HG02571 (cell line): ENCODE measurements at regions not wholly inside any gene's neighbourhood (a gene's known extent, or its start where the extent isn't known, plus 50 kb on each side); places are given as distances from the start of the nearest gene placed in this dataset.

Experiments used
- ATAC-seq: cut with Tn5 transposase; IDR thresholded peaks from one replicate; pipeline ENCODE4 v1.9.1; 2021; ENCODE audit warnings: mild to moderate bottlenecking, moderate library complexity; ENCODE audit not compliant: unreplicated experiment

- no peak for ATAC-seq
Measured at GRCh38 chr3:27591312-27592210, 107.4 kb upstream of the SLC4A7 start.

- no peak for ATAC-seq
Measured at GRCh38 chr3:27590437-27591298, 106.5 kb upstream of the SLC4A7 start.

- ATAC-seq = no peak
Measured at GRCh38 chr3:27589795-27590194, 105.6 kb upstream of the SLC4A7 start.

GRCh38 chr3:27585429-27585828, 101.2 kb upstream of the SLC4A7 start:
- no peak for ATAC-seq

- ATAC-seq = no peak
Measured at GRCh38 chr3:27584874-27585273, 100.7 kb upstream of the SLC4A7 start.

GRCh38 chr3:27581852-27582251, 97.7 kb upstream of the SLC4A7 start:
- ATAC-seq = no peak

GRCh38 chr3:27578032-27578431, 93.8 kb upstream of the SLC4A7 start:
- no peak for ATAC-seq

GRCh38 chr3:27577504-27577903, 93.3 kb upstream of the SLC4A7 start:
- no peak for ATAC-seq

- no peak for ATAC-seq
Measured at GRCh38 chr3:27576171-27576570, 92.0 kb upstream of the SLC4A7 start.

GRCh38 chr3:27575499-27575898, 91.3 kb upstream of the SLC4A7 start:
- ATAC-seq = no peak

- no peak for ATAC-seq
Measured at GRCh38 chr3:27574438-27574795, 90.2 kb upstream of the SLC4A7 start.

- ATAC-seq = no peak
Measured at GRCh38 chr3:27573780-27574437, 89.7 kb upstream of the SLC4A7 start.

GRCh38 chr3:27573138-27573537, 89.0 kb upstream of the SLC4A7 start:
- no peak for ATAC-seq

- ATAC-seq = no peak
Measured at GRCh38 chr3:27571345-27571744, 87.2 kb upstream of the SLC4A7 start.

GRCh38 chr3:27570421-27571106, 86.4 kb upstream of the SLC4A7 start:
- ATAC-seq = no peak

- ATAC-seq = no peak
Measured at GRCh38 chr3:27568393-27568792, 84.2 kb upstream of the SLC4A7 start.

GRCh38 chr3:27567251-27567650, 83.1 kb upstream of the SLC4A7 start:
- ATAC-seq = no peak

- ATAC-seq = no peak
Measured at GRCh38 chr3:27565201-27565852, 81.1 kb upstream of the SLC4A7 start.

GRCh38 chr3:27561576-27561975, 77.4 kb upstream of the SLC4A7 start:
- ATAC-seq = no peak

- ATAC-seq = no peak
Measured at GRCh38 chr3:27560484-27561056, 76.4 kb upstream of the SLC4A7 start.
